ENCODE measurements at regions not wholly inside any gene's neighbourhood (a gene's known extent, or its start where the extent isn't known, plus 50 kb on each side); places are given as distances from the start of the nearest gene placed in this dataset.
"Not testable (repeated sequence)": the region's sequence is repeated elsewhere in the genome, so short reads cannot be mapped to it uniquely, and the experiment has no call there.

- DNase-seq (ENCODE audit: low spot score): no peak
These were observed 628.4 kb upstream of the TPK1 start for GRCh38 chr7:145464287-145464686.

- no peak for DNase-seq (ENCODE audit: low spot score)
These were observed 626.6 kb upstream of the TPK1 start for GRCh38 chr7:145462463-145462862.

- DNase-seq (ENCODE audit: low spot score): no peak
These were observed 599.0 kb upstream of the TPK1 start for GRCh38 chr7:145434811-145435210.

GRCh38 chr7:145431834-145432233, 596.0 kb upstream of the TPK1 start:
- DNase-seq (ENCODE audit: low spot score): no peak

GRCh38 chr7:145418481-145418880, 582.6 kb upstream of the TPK1 start:
- DNase-seq (ENCODE audit: low spot score): not testable (repeated sequence)

- DNase-seq (ENCODE audit: low spot score): no peak
These were observed 575.2 kb upstream of the TPK1 start for GRCh38 chr7:145411066-145411465.

GRCh38 chr7:145398758-145399157, 562.9 kb upstream of the TPK1 start:
- DNase-seq (ENCODE audit: low spot score): no peak

- DNase-seq (ENCODE audit: low spot score): no peak
These were observed 558.3 kb upstream of the TPK1 start for GRCh38 chr7:145394126-145394525.

- DNase-seq (ENCODE audit: low spot score): no peak
These were observed 546.9 kb upstream of the TPK1 start for GRCh38 chr7:145382762-145383161.

- no peak for DNase-seq (ENCODE audit: low spot score)
These were observed 542.3 kb upstream of the TPK1 start for GRCh38 chr7:145378197-145378596.

- no peak for DNase-seq (ENCODE audit: low spot score)
These were observed 524.8 kb upstream of the TPK1 start for GRCh38 chr7:145360511-145361100.

GRCh38 chr7:145350334-145350733, 514.5 kb upstream of the TPK1 start:
- DNase-seq (ENCODE audit: low spot score): no peak

- DNase-seq (ENCODE audit: low spot score): not testable (repeated sequence)
These were observed 513.6 kb upstream of the TPK1 start for GRCh38 chr7:145349452-145349851.

GRCh38 chr7:145347271-145347670, 511.4 kb upstream of the TPK1 start:
- DNase-seq (ENCODE audit: low spot score): no peak

GRCh38 chr7:145339319-145339718, 503.5 kb upstream of the TPK1 start:
- DNase-seq (ENCODE audit: low spot score): no peak

GRCh38 chr7:145331522-145331921, 495.7 kb upstream of the TPK1 start:
- no peak for DNase-seq (ENCODE audit: low spot score)

GRCh38 chr7:145331076-145331475, 495.2 kb upstream of the TPK1 start:
- DNase-seq (ENCODE audit: low spot score): no peak

- no peak for DNase-seq (ENCODE audit: low spot score)
These were observed 491.8 kb upstream of the TPK1 start for GRCh38 chr7:145327646-145328045.

GRCh38 chr7:145324081-145324480, 488.2 kb upstream of the TPK1 start:
- no peak for DNase-seq (ENCODE audit: low spot score)

GRCh38 chr7:145313551-145313950, 477.7 kb upstream of the TPK1 start:
- no peak for DNase-seq (ENCODE audit: low spot score)

- no peak for DNase-seq (ENCODE audit: low spot score)
These were observed 457.9 kb upstream of the TPK1 start for GRCh38 chr7:145293754-145294153.

GRCh38 chr7:145293228-145293701, 457.4 kb upstream of the TPK1 start:
- DNase-seq (ENCODE audit: low spot score): no peak

GRCh38 chr7:145289384-145289783, 453.5 kb upstream of the TPK1 start:
- DNase-seq (ENCODE audit: low spot score): no peak

GRCh38 chr7:145276118-145276517, 440.3 kb upstream of the TPK1 start:
- DNase-seq (ENCODE audit: low spot score): no peak
